Psoas muscle (tissue), 7 donors: ENCODE measurements at regions not wholly inside any gene's neighbourhood (a gene's known extent, or its start where the extent isn't known, plus 50 kb on each side); places are given as distances from the start of the nearest gene placed in this dataset.
"Not testable (repeated sequence)": the region's sequence is repeated elsewhere in the genome, so short reads cannot be mapped to it uniquely, and the experiment has no call there.

Source experiments
- ATAC-seq, 4 donors: fragments of 200-7000 bp; cut with Tn5 transposase; one replicate each; pipeline ENCODE4 v1.9.1; 2020; ENCODE audit warnings: moderate library complexity in 3 of 4, mild to moderate bottlenecking in 2 of 4
- DNase-seq, 2 donors: peaks; one replicate each; pipeline ENCODE4 v3.0.0-alpha.2; 2020
- H3K27ac ChIP-seq: fragments of 200-600 bp; one replicate; pipeline ENCODE4 v1.8.0; 2022
- H3K27me3 ChIP-seq, 3 donors: fragments of 200-600 bp in 1 of 3; one replicate each; pipeline versions ENCODE4 v1.6.1 to v1.8.0; 2013 to 2022; ENCODE audit warnings: low read length in 2 of 3, mild to moderate bottlenecking in 2 of 3, moderate library complexity in 1 of 3; ENCODE audit not compliant: insufficient read depth in 3 of 3
- H3K36me3 ChIP-seq, 2 donors: fragments of 200-600 bp in 1 of 2; one replicate each; pipeline versions ENCODE4 v1.6.1 to v1.8.0; 2013 to 2022; ENCODE audit warnings: low read depth in 1 of 2, mild to moderate bottlenecking in 1 of 2, moderate library complexity in 1 of 2; ENCODE audit not compliant: insufficient read depth in 1 of 2
- H3K4me1 ChIP-seq: fragments of 200-600 bp; one replicate; pipeline ENCODE4 v1.8.0; 2022
- H3K4me3 ChIP-seq: fragments of 200-600 bp; one replicate; pipeline ENCODE4 v1.8.0; 2022; ENCODE audit warnings: mild to moderate bottlenecking
- H3K9me3 ChIP-seq: fragments of 200-600 bp; one replicate; pipeline ENCODE4 v1.8.0; 2022
- CTCF ChIP-seq: fragments of 200-600 bp; IDR thresholded peaks from one replicate; pipeline ENCODE4 v1.8.0; 2022; ENCODE audit warnings: antibody characterized with exemption
- WGBS, 3 donors: extraction: QIAGEN DNeasy Blood & Tissue Kit; methylation state at CpG; one replicate each; pipeline versions ENCODE4 v1.1.6 to v1.1.7; 2013; 5-methylcytosine and 5-hydroxymethylcytosine counted together
- intact Hi-C, 2 donors: fragments of 100-400 bp; cut with DNase I; formaldehyde crosslinking; loops; one replicate each; pipeline versions ENCODE4 v1.11.0 to v1.14.2; 2022
- donor health status: healthy with polysubstance abuse.
- donor health status: DM: no; HTN: no; CAD: no; lungs with moderate emphysema.
- donor health status: Bipolar disorder and iron deficiency.
- donor health status: healthy.
- donor health status: DM: yes; HTN: yes; CAD: no.
- donor health status: DM: no; HTN: no; CAD: no.
- donor health status: DM: yes; HTN: yes; CAD: no.

- H3K36me3 ChIP-seq, H3K4me1 ChIP-seq, H3K27ac ChIP-seq, H3K27me3 ChIP-seq, DNase-seq, H3K4me3 ChIP-seq, H3K9me3 ChIP-seq, intact Hi-C loops: not testable (repeated sequence)
- WGBS, 3 donors, result 69 to 74% (median 73%) methylated on average over 43 to 45 of the region's 45 CpGs
- ATAC-seq, result peak in 2 of 4 donors; percentile 27 to 44
These were observed 1481.6 kb upstream of the TPTE start for GRCh38 chr21:9039520-9040365.

GRCh38 chr21:9040406-9040805, 1481.0 kb upstream of the TPTE start:
- H3K4me3 ChIP-seq, H3K9me3 ChIP-seq, H3K27me3 ChIP-seq, H3K4me1 ChIP-seq, H3K27ac ChIP-seq, ATAC-seq, DNase-seq, H3K36me3 ChIP-seq, intact Hi-C loops: not testable (repeated sequence)
- whole genome bisulfite sequencing, 3 donors, result 71 to 79% (median 78%) methylated on average over 17 to 19 of the region's 19 CpGs

GRCh38 chr21:9041175-9041948, 1480.0 kb upstream of the TPTE start:
- H3K27me3 ChIP-seq, H3K27ac ChIP-seq, H3K4me3 ChIP-seq, intact Hi-C loops, ATAC-seq, H3K36me3 ChIP-seq, H3K4me1 ChIP-seq, DNase-seq, H3K9me3 ChIP-seq: not testable (repeated sequence)
- 76 to 88% (median 84%) methylated on average over 20 to 33 of the region's 33 CpGs for WGBS, 3 donors

- H3K36me3 ChIP-seq, intact Hi-C loops, H3K27me3 ChIP-seq, H3K9me3 ChIP-seq, DNase-seq, H3K4me1 ChIP-seq, H3K27ac ChIP-seq: not testable (repeated sequence)
- peak in 1 of 4 donors; percentile 69 for ATAC-seq
- 47 to 62% (median 55%) methylated on average over 10 of the region's 38 CpGs for WGBS, 3 donors
- peak overlapping the region; percentile 34 for H3K4me3 ChIP-seq
These were observed 1478.3 kb upstream of the TPTE start for GRCh38 chr21:9043089-9043488.

GRCh38 chr21:9046870-9047269, 1474.5 kb upstream of the TPTE start:
- H3K4me1 ChIP-seq, DNase-seq, H3K27ac ChIP-seq, ATAC-seq, H3K27me3 ChIP-seq, intact Hi-C loops, H3K9me3 ChIP-seq, H3K36me3 ChIP-seq, H3K4me3 ChIP-seq: not testable (repeated sequence)
- 53 to 73% (median 63%) methylated on average over 7 to 11 of the region's 14 CpGs for WGBS, 3 donors

GRCh38 chr21:9067515-9067914, 1453.9 kb upstream of the TPTE start:
- H3K27ac ChIP-seq, H3K4me1 ChIP-seq, H3K9me3 ChIP-seq, H3K27me3 ChIP-seq, H3K4me3 ChIP-seq, ATAC-seq, intact Hi-C loops, H3K36me3 ChIP-seq, DNase-seq: not testable (repeated sequence)
- WGBS, 3 donors, result 33 to 64% (median 63%) methylated on average over 2 of the region's 6 CpGs

- 76 to 86% (median 79%) methylated on average over 8 to 9 of the region's 11 CpGs for WGBS, 3 donors
- DNase-seq, H3K9me3 ChIP-seq, ATAC-seq, intact Hi-C loops, H3K36me3 ChIP-seq, H3K27ac ChIP-seq, H3K27me3 ChIP-seq, H3K4me1 ChIP-seq, H3K4me3 ChIP-seq: not testable (repeated sequence)
These were observed 1452.8 kb upstream of the TPTE start for GRCh38 chr21:9068622-9069021.

- TF ChIP-seq CTCF, result peak; percentile 9
- ATAC-seq, H3K4me1 ChIP-seq, H3K9me3 ChIP-seq, H3K27me3 ChIP-seq, H3K36me3 ChIP-seq, intact Hi-C loops, H3K27ac ChIP-seq, H3K4me3 ChIP-seq: not testable (repeated sequence)
- DNase-seq, result peak in 1 of 2 donors; percentile 26
- WGBS, 3 donors, result 44 to 46% methylated on average over 5 to 12 of the region's 23 CpGs; no CpG with 5 or more reads in 1 of the 3 donors
These were observed 1450.7 kb upstream of the TPTE start for GRCh38 chr21:9070703-9071102.

- H3K36me3 ChIP-seq, intact Hi-C loops, H3K4me3 ChIP-seq, H3K4me1 ChIP-seq, H3K9me3 ChIP-seq, H3K27ac ChIP-seq, H3K27me3 ChIP-seq, DNase-seq, ATAC-seq: not testable (repeated sequence)
- 83 to 87% (median 84%) methylated on average over 15 to 18 of the region's 22 CpGs for WGBS, 3 donors
These were observed 1448.4 kb upstream of the TPTE start for GRCh38 chr21:9073010-9073409.

GRCh38 chr21:9074772-9075171, 1446.6 kb upstream of the TPTE start:
- H3K36me3 ChIP-seq, intact Hi-C loops, ATAC-seq, H3K4me3 ChIP-seq, H3K27me3 ChIP-seq, H3K27ac ChIP-seq, H3K4me1 ChIP-seq, H3K9me3 ChIP-seq: not testable (repeated sequence)
- WGBS, 3 donors, result 84 to 92% (median 87%) methylated on average over 4 to 13 of the region's 13 CpGs
- peak in 1 of 2 donors; percentile 27 for DNase-seq
